ENCODE measurements at regions not wholly inside any gene's neighbourhood (a gene's known extent, or its start where the extent isn't known, plus 50 kb on each side); places are given as distances from the start of the nearest gene placed in this dataset.

DNA sequence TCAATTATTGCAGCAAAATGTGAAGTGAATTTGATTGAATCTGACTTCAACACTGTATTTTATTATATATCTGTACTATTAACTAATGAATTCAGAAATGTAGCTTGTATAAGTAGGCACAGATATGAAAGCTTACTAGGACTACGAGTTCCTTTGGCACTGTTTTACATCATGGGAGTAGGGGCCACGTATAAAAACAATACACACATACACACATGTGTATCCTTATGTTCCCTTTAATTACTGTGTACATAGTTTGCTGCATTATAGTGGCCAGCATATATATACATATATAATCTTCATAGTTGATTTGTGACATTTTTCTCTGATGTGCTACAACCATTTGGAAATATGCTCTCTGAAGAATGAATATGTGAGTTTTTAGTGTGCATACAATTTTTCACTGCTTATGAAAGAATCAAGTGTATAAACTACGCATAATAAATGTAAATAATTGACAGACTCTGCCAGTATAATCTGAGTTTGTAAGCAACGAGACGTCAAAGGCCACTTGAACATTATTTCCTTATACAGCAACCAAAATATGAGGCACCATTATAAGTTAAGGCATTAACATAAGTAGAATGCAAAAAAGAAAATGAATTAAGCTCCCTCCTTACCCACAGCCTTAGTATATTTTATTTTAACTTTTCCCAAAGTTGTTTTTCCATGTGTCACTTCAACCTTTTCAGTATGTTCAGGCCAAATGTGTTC lies 98.1 kb upstream of the GALNT5 start:
- DNase-seq = no peak

DNA sequence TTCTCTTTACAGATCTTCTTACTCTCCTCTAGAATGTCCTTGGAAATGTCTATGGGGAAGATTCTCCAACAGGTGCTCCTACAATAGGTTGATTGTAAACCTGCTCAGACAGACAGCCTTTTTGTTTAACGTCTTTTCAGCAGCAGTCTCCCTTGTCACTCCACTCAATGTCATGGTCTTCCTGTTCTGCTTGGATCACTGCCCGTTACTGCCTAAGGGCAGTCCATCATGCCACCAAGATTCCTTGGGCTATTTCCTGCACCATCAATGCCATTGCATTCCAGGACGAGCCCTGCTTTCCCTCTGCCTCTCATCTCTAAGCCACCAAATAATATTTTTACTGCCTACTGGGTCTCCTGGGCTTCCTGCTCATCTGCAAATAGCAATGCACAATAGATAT lies 97.4 kb upstream of the GALNT5 start:
- DNase-seq = no peak

DNA sequence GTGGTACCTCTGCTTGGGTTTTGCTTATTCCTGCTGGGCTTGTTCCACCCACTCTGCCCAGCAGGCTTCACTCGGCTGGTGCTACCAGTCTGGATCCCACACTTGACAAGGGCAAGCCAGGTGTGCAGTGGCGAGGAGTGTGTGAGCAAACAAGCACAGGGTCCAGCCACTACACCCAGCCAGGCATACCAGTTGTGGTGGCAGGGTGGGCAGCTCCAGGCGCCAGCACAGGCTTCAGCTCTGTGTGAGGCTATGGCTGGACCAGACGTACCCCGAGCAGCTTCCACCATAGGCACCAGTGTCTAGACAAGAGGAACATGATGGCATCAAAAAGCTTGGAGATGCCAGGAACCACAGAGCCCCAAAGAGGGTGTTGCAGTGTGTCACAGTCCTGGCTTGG lies 93.1 kb upstream of the GALNT5 start:
- no peak for DNase-seq

DNA sequence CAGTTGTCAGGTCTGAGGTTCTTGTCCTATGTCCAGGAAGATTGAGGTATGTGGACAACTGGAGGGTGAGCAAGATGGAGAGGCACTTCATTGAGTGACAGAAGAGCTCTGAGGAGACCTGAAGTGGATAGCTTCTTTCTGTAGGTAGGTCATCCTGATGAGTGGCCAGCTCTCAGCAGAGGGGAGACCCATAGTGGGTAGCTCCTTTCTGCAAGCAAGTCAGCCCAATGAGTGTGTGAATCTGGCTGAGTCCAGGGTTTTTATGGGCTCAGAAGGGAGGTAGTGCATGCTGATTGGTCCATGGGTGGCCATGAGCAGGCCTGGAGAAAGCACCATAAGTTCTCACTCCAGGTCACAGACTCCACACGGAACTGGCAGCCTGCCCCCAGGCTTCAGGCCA lies 92.6 kb upstream of the GALNT5 start:
- no peak for DNase-seq

DNA sequence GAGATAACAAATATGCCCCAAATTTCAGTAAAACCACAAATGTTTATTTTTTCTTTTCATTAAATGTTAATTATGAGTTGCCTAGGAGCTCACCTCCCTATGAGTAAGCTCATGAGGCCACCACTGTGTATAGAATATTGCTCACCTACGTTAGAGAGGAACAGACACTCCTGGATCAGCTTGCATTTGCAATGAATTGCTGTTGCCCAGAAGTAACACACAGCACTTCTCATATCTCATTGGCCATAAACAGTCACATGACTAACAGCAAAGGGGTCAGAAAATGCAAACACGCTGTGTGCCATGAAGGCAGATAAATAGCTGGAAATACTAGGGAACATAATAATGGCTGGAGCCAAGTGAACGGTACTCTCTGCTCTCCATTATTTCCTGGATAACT lies 89.0 kb upstream of the GALNT5 start:
- DNase-seq = no peak

DNA sequence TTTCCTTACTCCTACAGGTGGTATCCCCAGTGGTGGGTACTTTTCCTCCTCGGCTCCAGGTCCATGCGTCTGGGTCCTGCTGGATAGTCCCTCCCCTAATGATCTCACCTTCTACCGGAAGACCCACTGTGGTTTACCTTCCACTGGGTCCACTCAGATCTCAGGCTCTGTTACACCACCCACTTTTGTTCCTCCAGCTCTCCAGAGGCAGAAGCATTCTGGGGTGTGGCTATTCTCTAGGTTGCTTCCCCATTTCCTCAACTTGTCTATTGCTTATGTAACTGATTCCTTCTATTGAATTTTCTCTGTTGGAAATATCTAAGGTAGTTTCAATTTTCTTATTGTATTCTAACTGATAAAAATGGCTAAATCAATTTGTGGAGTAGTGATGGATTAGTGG lies 87.6 kb upstream of the GALNT5 start:
- DNase-seq = no peak

DNA sequence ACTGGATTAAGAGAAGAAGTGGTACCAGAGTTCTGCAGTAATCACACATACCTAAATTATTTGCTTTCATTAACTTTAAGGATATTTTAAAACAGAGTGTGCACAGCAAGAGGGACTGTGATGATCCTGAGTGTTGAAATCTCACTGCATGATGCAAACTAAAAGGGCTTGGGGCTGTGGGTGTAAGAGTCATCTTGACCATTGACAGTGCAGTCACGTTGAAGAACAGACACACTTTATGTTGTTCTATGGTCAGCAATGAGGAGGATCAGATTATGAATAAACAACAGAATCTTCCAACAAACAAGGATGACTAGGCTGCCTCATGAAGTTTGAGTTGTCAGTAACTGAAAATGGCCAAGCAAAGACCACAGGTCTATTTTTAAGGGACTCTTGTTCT lies 87.2 kb upstream of the GALNT5 start:
- DNase-seq = no peak

DNA sequence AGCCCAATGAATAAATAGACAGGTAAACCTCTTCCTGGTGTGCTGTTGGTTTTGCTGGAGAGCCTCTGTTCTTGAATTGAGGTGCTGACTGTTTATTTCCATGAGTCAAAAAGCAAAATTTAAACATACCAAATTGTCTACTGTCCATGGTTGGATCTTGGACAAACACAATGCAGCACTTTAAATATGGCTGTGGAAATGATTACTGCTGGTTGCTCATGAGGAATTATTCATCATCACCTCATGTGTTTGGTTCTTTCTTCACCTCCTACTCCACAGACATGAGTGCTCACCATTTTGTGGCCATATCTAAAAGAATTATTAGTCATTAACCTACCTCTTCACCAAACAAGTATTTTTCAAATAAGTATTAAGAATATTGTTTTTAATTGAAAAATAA lies 85.3 kb upstream of the GALNT5 start:
- DNase-seq = no peak

DNA sequence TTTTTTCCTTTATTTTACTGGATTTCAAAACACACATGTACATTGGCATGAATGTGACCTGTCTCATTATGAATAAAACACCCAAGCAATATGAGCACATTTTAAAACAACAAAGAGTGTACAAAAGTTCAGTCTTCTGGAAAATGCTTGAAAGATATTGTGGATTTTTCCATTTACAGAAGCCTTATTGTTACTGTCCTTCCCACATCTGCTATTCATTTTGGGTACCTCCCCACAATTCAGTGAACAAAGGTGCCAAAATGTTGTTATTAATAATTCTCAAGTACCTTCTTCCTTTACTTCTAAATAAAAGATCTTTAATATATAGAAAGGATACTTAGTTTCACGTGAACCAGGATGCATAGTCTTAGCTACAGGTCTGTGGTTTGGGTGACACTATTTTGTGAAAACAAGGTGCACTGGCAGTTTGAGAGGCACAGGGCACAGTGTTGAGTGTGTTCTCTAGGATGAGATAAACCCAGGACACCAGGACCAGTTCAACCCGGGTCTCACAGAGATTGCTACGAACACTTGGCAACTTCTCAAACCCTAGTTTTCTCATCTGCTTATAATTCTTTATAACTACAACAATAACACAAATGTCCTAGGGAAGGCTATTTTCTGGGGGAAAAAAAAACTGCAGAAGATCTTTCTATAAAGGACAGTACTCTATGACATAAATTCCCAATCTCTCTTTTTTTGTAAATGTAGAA lies 84.5 kb upstream of the GALNT5 start:
- no peak for DNase-seq

DNA sequence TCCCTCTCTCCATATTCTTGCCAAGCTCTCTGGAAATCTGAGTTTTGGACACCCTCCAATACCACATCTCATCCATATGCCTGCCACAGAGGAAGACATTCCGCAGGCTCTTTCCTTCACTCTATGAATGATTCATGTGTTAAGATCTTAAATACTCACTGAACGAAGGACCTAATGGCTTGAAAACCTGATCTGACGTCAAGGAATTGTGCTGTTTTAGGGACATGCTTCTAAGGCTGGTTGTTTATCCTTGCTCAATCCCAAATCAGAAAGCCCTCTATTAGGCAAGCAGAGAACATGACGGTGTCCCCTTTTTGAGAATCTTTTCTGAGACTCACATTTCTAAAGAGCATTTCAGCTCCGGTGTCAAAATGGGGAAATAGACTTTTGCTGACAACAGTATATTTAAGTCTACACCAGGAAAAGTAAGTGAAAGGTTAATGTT lies 83.7 kb upstream of the GALNT5 start:
- no peak for DNase-seq

DNA sequence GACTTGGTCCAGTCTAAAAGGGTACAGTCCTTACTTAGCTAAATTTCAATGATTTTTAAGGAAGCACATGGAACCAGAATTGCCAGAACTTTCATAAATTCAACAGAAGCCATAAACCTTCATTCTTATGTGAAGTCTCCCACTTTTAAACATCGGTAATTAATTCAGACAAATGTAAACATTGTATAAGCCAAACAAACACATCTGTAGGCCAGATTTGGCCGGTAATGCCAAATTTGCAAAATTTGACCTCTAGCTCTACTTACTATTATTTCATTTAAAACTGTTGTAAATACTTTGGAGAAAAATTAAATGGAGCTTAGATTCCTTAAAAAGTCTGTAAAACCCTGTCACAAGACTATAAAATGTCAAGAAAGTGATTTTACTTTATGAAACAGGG lies 83.2 kb upstream of the GALNT5 start:
- DNase-seq = no peak

DNA sequence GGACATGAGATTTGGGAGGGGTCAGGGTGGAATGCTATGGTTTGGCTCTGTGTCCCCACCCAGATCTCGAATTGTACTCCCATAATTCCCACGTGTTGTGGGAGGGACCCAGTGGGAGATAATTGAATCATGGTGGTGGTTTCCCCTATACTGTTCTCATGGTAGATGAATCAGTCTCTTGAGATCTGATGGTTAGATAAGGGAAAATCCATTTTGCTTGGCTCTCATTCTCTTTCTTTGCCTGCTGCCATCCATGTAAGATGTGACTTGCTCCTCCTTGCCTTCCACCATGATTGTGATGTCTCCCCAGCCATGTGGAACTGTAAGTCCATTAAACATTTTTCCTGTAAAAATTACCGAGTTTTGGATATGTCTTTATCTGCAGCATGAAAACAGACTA lies 80.9 kb upstream of the GALNT5 start:
- DNase-seq = no peak

DNA sequence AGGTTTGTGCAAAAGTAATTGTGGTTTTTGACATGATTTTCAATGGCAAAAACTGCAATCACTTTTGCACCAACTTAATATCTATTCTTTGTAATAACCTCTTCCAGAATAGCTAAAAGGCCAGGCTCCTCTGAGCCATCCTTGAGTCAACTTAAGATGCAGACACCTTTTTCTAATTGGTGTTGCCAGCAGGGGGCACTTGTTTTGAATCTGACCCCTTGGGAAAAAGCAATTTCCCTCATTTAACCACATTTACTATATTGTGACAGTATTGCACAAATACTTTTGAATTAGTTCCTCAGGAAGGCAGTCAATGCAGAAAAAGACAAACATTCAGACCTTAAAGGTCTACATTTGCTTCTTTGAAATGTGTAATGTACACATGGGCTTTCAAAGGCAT lies 78.6 kb upstream of the GALNT5 start:
- no peak for DNase-seq

DNA sequence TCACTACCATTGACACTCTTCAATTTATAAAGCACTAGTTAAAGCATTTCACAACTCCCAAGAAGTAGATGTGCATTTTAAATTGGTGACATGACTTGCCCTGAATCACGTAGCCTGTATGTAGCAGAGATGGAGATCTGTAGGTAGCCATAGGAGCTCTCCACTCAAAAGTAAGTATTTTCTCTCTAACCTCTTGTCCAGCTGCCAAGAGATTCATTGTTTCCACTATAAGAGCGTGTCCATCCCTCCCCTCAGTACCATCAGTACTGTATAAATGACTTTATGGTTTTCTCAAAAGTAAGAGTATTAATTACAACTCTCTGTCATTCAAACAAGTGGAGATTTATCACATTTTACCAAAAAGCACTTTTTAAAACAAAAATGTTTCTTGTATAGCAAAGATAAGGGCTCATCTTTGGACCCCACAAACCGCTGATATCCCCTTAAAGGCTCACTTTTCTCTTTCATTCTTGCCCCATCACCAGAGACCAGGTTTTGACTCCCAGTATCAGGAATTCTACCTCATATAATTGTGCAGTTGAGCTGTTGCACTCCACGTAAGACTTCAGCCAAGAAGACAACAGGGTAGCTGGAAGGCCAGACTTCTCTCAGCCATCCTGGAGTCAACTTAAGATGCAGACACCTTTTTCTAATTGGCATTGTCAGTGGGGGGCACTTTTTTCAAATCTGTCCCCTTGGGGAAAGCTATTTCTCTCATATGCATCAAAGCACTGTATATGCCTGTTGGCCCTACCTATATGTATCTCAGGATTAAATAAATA lies 78.0 kb upstream of the GALNT5 start:
- DNase-seq = no peak

DNA sequence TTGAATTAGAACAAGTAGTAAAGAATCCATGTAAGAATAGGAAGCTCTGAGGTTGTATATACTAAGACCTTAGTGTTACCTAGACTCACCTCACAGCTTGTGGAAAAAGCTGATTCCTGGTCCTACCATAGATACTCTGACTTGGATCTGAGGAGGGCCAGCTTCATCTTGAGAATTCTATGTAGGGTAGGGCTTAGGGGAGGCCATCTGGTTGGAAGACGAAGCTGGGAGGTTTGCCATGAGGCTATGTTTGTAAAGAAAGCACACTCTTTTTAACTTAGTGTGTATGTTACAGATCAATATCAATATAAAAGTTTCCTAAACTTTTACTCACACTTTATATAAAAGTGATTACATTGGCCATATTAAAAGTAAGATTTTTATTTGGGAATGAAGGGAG lies 77.1 kb upstream of the GALNT5 start:
- DNase-seq = no peak

DNA sequence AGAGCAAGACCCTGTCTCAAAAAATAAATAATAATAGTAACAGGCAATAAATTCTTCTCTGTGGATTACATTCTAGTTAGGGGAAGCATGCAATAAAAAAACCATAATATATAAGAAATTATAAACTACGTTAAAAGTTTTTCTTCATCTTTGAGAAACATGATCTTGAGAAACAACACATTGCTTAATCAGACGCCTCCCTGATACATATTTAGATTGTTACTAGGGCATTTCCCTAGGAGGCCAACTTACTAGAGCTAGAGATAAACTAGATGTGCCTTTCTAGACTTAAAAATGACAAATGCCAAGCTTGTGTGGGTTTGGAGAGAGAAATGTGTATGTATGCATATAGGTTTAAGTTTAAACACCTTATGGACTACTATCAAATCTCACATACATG lies 76.3 kb upstream of the GALNT5 start:
- no peak for DNase-seq

DNA sequence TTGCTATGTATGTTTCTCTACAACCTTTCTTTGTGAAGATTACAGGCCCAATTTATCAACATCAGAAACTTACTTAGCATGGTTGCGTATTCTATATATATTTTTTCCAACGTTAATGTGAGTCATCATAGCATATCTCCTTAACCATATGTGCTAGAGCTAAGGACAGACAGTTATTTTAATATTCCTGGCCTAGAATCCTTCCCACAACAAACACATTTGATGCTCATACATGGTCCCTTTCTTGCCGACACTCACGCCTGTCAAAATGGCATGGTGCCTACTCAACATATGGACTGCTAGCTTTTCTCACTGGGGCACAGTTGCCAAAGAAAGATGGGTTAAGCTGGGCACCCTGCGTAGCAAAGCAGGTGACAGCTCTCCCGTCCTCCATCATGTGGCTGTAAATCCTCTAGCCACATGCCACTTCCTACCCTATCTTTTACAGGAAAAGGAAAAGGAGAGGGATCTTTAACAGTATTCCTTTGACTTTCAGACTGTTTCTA lies 75.2 kb upstream of the GALNT5 start:
- DNase-seq = no peak

DNA sequence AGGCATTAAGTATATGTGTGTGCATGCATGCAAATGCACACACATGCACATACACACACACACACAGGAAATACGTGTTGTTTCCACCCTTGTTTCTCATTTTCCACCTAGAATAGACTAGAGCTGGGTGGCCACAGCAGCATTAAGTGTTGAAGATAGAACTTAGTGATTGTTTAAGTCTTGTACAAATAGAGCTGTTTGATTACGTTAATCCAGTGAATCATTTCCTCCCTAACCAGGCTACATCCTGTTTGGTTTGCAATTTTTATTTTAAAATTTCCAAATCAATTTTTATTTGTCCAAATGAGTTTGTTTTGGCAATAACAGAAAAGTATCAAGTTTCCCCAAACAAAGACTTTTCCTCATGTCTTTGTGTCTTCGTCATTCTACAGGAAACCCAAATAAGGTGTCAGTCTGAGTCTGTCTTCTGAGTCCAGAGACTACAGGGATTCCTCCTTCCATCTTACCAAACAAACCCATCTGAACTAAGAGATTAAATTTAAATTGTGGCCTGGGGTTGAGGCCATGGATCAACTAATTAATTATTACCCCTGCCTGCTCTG lies 74.6 kb upstream of the GALNT5 start:
- DNase-seq = no peak

DNA sequence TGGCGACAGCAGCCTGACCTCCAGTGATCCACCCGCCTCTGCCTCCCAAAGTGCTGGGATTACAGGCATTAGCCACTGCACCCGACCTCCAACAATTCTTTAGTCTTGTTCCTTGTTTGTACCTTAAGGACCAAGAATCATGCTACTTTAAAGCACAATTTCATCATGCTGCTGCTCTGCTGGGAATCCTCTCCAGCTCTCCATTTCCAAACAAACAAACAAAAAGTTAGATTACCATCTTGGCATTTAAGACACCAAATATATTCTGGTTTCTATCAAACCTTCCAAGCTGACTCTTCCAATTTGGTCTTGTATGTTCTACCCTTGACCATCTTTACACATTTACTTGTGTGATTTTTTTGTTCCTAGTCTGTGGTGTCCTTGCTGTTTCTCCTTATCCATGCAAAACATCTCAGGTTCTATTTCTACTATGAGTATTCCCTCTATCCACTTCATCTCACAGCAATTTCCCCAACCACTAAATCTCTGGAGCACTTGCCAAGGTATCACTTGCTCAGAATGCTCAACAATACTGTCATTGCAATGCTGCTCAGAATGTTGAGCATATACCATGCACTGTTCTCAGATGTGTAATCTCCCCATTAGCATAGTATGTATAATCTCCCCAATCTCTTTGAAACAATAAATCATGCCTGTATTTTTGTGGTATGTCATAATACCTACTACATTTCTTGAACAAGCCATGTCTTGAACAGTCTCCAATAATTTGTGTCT lies 73.2 kb upstream of the GALNT5 start:
- DNase-seq = no peak

DNA sequence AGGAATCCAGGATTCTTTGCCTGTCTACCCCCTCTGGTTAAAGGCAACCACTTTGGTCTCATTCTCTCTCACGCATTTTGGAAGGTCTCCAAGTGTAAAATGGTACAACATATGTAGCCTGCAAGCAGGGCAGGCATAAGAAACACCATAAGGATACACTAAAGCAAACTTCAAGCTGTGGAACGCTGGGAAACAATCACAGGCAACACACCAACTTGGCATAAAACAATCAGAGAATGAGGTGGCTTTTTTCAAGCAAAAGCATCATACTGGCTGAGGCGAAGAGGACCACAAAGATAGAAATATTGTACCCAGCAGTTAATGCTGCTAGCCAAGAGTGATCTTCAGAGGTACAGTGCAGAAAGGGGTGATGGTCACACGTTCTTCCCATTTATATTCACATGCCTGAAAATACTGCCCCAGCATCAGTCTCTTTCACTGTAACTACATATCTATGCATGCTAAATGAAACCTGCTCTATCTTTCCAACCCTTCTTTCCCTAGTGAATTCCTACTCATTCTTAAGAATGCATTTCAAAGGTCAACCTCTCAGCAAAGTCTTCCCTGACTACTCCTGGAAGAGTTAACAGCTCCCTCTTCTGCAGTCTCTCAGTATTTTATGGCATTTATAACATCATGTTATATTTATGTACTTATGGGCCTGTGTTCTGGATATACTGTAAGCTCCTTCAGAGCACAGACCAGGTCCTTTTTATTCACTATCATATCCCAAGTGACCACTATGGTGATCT lies 71.9 kb upstream of the GALNT5 start:
- DNase-seq = no peak

DNA sequence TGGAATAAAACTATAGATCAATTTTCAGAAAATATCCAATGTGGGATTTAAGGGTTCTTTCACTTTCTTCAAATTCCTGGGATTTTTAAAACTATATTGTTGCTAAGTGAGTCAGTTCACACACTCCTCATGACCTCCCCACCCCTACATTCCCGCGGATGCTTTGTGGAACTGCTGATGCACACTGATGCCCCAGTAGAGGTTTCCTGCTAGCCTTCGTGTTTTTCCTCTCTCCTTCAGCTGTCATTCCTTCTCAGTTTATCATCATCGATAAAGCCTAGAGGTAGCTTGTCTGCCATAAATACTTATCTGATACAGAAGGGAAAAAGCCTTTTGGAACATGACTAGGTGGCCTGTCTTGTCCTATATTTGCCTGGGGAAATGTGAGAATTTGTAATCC lies 67.4 kb upstream of the GALNT5 start:
- no peak for DNase-seq

DNA sequence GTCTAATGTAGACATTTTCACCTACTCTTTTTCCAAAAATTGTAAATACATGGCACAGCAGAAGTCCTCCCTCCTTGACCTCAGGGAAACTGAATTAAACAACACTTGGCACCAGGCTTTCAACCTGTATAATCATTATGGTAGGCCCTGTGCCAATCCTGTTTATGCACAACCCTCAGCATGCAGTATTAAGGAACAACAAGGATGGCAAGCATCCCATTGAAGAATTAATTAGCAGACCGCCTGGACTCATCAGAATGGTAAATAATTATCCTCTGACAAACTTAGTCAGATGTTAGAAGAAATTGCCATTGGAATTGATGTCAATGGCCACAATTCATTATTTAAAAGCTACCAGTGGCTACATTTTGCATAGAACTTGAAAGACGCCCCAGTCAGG lies 66.3 kb upstream of the GALNT5 start:
- DNase-seq = peak; percentile 48
